ENCODE measurements at regions not wholly inside any gene's neighbourhood (a gene's known extent, or its start where the extent isn't known, plus 50 kb on each side); places are given as distances from the start of the nearest gene placed in this dataset.

GRCh38 chr3:28745436-28745835, 396.8 kb upstream of the AZI2 start:
- TF ChIP-seq CTCF (IDR thresholded peaks at IDR 0.05) (no peak), POLR2A (IDR thresholded peaks at IDR 0.05) (no peak)

All from heart left ventricle (tissue), 13 donors.